Mesenchymal stem cell (in vitro differentiated cells and primary cell): ENCODE measurements at regions not wholly inside any gene's neighbourhood (a gene's known extent, or its start where the extent isn't known, plus 50 kb on each side); places are given as distances from the start of the nearest gene placed in this dataset.
A peak's percentile ranks its signal among the peaks of the same experiment; 100 is the strongest.
"Not testable (repeated sequence)": the region's sequence is repeated elsewhere in the genome, so short reads cannot be mapped to it uniquely, and the experiment has no call there.

ENCODE experiments used
- DNase-seq: peaks from one replicate; pipeline ENCODE4 v3.0.0-alpha.2; 2013
- H2AFZ ChIP-seq: one replicate; pipeline ENCODE4 v1.6.1; 2013; ENCODE audit warnings: low read depth, mild to moderate bottlenecking, control low read depth, inconsistent platforms, low read length, moderate library complexity
- H2AK5ac ChIP-seq: 2 replicates; pipeline ENCODE4 v1.6.1; 2013; ENCODE audit warnings: low read length, moderate library complexity, mild to moderate bottlenecking, inconsistent platforms; ENCODE audit not compliant: severe bottlenecking
- H2BK120ac ChIP-seq: one replicate; pipeline ENCODE4 v1.6.1; 2013; ENCODE audit warnings: low read depth, mild to moderate bottlenecking, inconsistent platforms, low read length, moderate library complexity
- H2BK12ac ChIP-seq, 2 experiments: one replicate each; pipeline ENCODE4 v1.6.1; 2013; ENCODE audit warnings: inconsistent platforms in 2 of 2, low read length in 2 of 2, mild to moderate bottlenecking in 2 of 2, moderate library complexity in 2 of 2, control low read depth in 1 of 2
- H2BK15ac ChIP-seq: one replicate; pipeline ENCODE4 v1.6.1; 2013; ENCODE audit warnings: mild to moderate bottlenecking, low read depth, inconsistent platforms; ENCODE audit not compliant: poor library complexity, severe bottlenecking
- H2BK5ac ChIP-seq: 2 replicates; pipeline ENCODE4 v1.6.1; 2013; ENCODE audit warnings: low read depth, mild to moderate bottlenecking, low read length, control low read depth, inconsistent platforms; ENCODE audit not compliant: poor library complexity, severe bottlenecking
- H3K14ac ChIP-seq, 2 experiments: one replicate each; pipeline ENCODE4 v1.6.1; 2013; ENCODE audit warnings: inconsistent platforms in 2 of 2, low read length in 2 of 2, control low read depth in 1 of 2, mild to moderate bottlenecking in 1 of 2, moderate library complexity in 1 of 2
- H3K18ac ChIP-seq, 2 experiments: one replicate each; pipeline ENCODE4 v1.6.1; 2013; ENCODE audit warnings: inconsistent platforms in 2 of 2, low read length in 2 of 2, control low read depth in 1 of 2, low read depth in 1 of 2, mild to moderate bottlenecking in 1 of 2
- H3K23ac ChIP-seq, 2 experiments: one replicate each; pipeline ENCODE4 v1.6.1; 2013; ENCODE audit warnings: inconsistent platforms in 2 of 2, low read length in 2 of 2, mild to moderate bottlenecking in 2 of 2, moderate library complexity in 2 of 2, control low read depth in 1 of 2
- H3K27ac ChIP-seq: 2 replicates; pipeline ENCODE4 v1.5.1; 2013; ENCODE audit warnings: mild to moderate bottlenecking, moderate library complexity, low read length, control low read depth, inconsistent platforms; ENCODE audit not compliant: poor library complexity, severe bottlenecking
- H3K27me3 ChIP-seq, 2 experiments: 2 replicates each; pipeline versions ENCODE4 v1.6.1 to v1.7.0; 2013; ENCODE audit warnings: low read length in 2 of 2, mild to moderate bottlenecking in 2 of 2, moderate library complexity in 2 of 2, control low read depth in 1 of 2, inconsistent platforms in 1 of 2; ENCODE audit not compliant: control insufficient read depth in 1 of 2, insufficient read depth in 1 of 2
- H3K36me3 ChIP-seq, 2 experiments: 2 replicates each; pipeline versions ENCODE4 v1.6.1 to v1.7.0; 2013; ENCODE audit warnings: low read length in 2 of 2, control low read depth in 1 of 2, inconsistent platforms in 1 of 2, low read depth in 1 of 2, mild to moderate bottlenecking in 1 of 2; ENCODE audit not compliant: insufficient read depth in 2 of 2, control insufficient read depth in 1 of 2
- H3K4ac ChIP-seq, 2 experiments: one replicate each; pipeline ENCODE4 v1.6.1; 2013; ENCODE audit warnings: inconsistent platforms in 2 of 2, low read length in 2 of 2, mild to moderate bottlenecking in 2 of 2, moderate library complexity in 2 of 2, control low read depth in 1 of 2, low read depth in 1 of 2
- H3K4me1 ChIP-seq: 2 replicates; pipeline ENCODE4 v1.6.1; 2013; ENCODE audit warnings: low read depth, low read length, control low read depth; ENCODE audit not compliant: control insufficient read depth, insufficient read depth
- H3K4me2 ChIP-seq: 2 replicates; pipeline ENCODE4 v1.6.1; 2013; ENCODE audit warnings: low read length, mild to moderate bottlenecking, inconsistent platforms; ENCODE audit not compliant: poor library complexity, severe bottlenecking
- H3K4me3 ChIP-seq, 2 experiments: 2 replicates each; pipeline versions ENCODE4 v1.5.1 to v1.7.0; 2013; ENCODE audit warnings: low read length in 2 of 2, mild to moderate bottlenecking in 2 of 2, control low read depth in 1 of 2, low read depth in 1 of 2; ENCODE audit not compliant: insufficient read depth in 1 of 2
- H3K79me1 ChIP-seq: replicated peaks from 2 replicates; pipeline ENCODE4 v1.6.1; 2013; ENCODE audit warnings: mild to moderate bottlenecking, control low read depth, low read length, inconsistent platforms; ENCODE audit not compliant: poor library complexity, severe bottlenecking
- H3K9ac ChIP-seq: 2 replicates; pipeline ENCODE4 v1.7.0; 2013; ENCODE audit warnings: mild to moderate bottlenecking, low read length, moderate library complexity
- H3K9me3 ChIP-seq: 2 replicates; pipeline ENCODE4 v1.7.0; 2013; ENCODE audit warnings: mild to moderate bottlenecking, low read length; ENCODE audit not compliant: control insufficient read depth
- H4K8ac ChIP-seq: one replicate; pipeline ENCODE4 v1.6.1; 2013; ENCODE audit warnings: inconsistent platforms, mild to moderate bottlenecking, low read length, moderate library complexity
- H4K91ac ChIP-seq: one replicate; pipeline ENCODE4 v1.6.1; 2013; ENCODE audit warnings: mild to moderate bottlenecking, low read length, inconsistent platforms
- WGBS: methylation state at CpG from one replicate; pipeline ENCODE4 v1.1.7; 2013; ENCODE audit warnings: mixed read lengths; 5-methylcytosine and 5-hydroxymethylcytosine counted together

DNA sequence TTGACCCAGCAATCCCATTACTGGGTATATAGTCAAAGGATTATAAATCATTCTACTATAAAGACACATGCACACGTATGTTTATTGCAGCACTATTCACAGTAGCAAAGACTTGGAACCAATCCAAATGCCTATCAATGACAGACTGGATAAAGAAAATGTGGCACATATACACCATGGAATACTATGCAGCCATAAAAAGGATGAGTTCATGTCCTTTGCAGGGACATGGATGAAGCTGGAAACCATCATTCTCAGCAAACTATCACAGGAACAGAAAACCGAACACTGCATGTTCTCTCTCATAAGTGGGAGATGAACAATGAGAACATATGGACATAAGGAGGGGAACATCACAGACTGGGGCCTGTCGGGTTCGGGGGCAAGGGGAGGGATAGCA is 140.3 kb upstream of the OSMR start:
- H3K4me1 ChIP-seq, H3K27me3 ChIP-seq, H4K91ac ChIP-seq, DNase-seq, H2BK12ac ChIP-seq, H3K23ac ChIP-seq, H3K79me1 ChIP-seq, H3K4me3 ChIP-seq, H3K9ac ChIP-seq, H4K8ac ChIP-seq, H3K18ac ChIP-seq, H2AK5ac ChIP-seq, H3K4me2 ChIP-seq, H2AFZ ChIP-seq, H3K36me3 ChIP-seq, H2BK5ac ChIP-seq, H2BK15ac ChIP-seq, H3K27ac ChIP-seq, H3K9me3 ChIP-seq, H2BK120ac ChIP-seq, H3K14ac ChIP-seq, H3K4ac ChIP-seq: not testable (repeated sequence)
- WGBS = 100% methylated on average over 4 of the region's 4 CpGs

GRCh38 chr5:38706376-38706775 is 139.4 kb upstream of the OSMR start:
- no peak overlapping the region for H2BK12ac ChIP-seq
- H2AK5ac ChIP-seq = no peak overlapping the region
- no peak overlapping the region for H4K91ac ChIP-seq
- H3K14ac ChIP-seq = peak overlapping the region in 1 of 2 experiments; percentile 35
- no peak overlapping the region for H3K18ac ChIP-seq
- no peak overlapping the region for H2BK15ac ChIP-seq
- H2BK120ac ChIP-seq = no peak overlapping the region
- no peak overlapping the region for H3K4ac ChIP-seq
- no peak overlapping the region for H3K4me3 ChIP-seq
- no peaks in the 10 kb centered on the region for H3K9me3 ChIP-seq
- WGBS = 88% methylated on average over 2 of the region's 3 CpGs
- no peak overlapping the region for H3K27ac ChIP-seq
- DNase-seq = no peak
- H3K4me1 ChIP-seq = no peaks in the 10 kb centered on the region
- H2BK5ac ChIP-seq = no peak overlapping the region
- no peak overlapping the region for H3K4me2 ChIP-seq
- H3K27me3 ChIP-seq = peaks cover 0 to 13% of the 10 kb centered on the region in 2 experiments
- no peak overlapping the region for H3K9ac ChIP-seq
- no peak overlapping the region for H3K23ac ChIP-seq
- H3K36me3 ChIP-seq = no peaks in the 10 kb centered on the region
- no peak overlapping the region for H2AFZ ChIP-seq
- no peaks in the 10 kb centered on the region for H3K79me1 ChIP-seq
- no peak overlapping the region for H4K8ac ChIP-seq

GRCh38 chr5:38707352-38708210 is 138.2 kb upstream of the OSMR start:
- peaks cover 0 to 13% of the 10 kb centered on the region in 2 experiments for H3K27me3 ChIP-seq
- no peaks in the 10 kb centered on the region for H3K4me1 ChIP-seq
- no peak overlapping the region for H2BK12ac ChIP-seq
- H3K18ac ChIP-seq = peak overlapping the region in 1 of 2 experiments; percentile 8
- H3K4me2 ChIP-seq = no peak overlapping the region
- H2BK15ac ChIP-seq = no peak overlapping the region
- H4K91ac ChIP-seq = no peak overlapping the region
- H2AFZ ChIP-seq = no peak overlapping the region
- H3K4ac ChIP-seq = peak overlapping the region in 1 of 2 experiments; percentile 67
- no peak overlapping the region for H3K14ac ChIP-seq
- WGBS = 74% methylated on average over 10 of the region's 10 CpGs
- H3K79me1 ChIP-seq = no peaks in the 10 kb centered on the region
- H3K27ac ChIP-seq = no peak overlapping the region
- no peak overlapping the region for H2BK120ac ChIP-seq
- no peak overlapping the region for H3K9ac ChIP-seq
- no peaks in the 10 kb centered on the region for H3K36me3 ChIP-seq
- no peak overlapping the region for H3K23ac ChIP-seq
- H2BK5ac ChIP-seq = no peak overlapping the region
- no peak overlapping the region for H4K8ac ChIP-seq
- no peak for DNase-seq
- H3K9me3 ChIP-seq = no peaks in the 10 kb centered on the region
- H3K4me3 ChIP-seq = no peak overlapping the region
- H2AK5ac ChIP-seq = no peak overlapping the region

DNA sequence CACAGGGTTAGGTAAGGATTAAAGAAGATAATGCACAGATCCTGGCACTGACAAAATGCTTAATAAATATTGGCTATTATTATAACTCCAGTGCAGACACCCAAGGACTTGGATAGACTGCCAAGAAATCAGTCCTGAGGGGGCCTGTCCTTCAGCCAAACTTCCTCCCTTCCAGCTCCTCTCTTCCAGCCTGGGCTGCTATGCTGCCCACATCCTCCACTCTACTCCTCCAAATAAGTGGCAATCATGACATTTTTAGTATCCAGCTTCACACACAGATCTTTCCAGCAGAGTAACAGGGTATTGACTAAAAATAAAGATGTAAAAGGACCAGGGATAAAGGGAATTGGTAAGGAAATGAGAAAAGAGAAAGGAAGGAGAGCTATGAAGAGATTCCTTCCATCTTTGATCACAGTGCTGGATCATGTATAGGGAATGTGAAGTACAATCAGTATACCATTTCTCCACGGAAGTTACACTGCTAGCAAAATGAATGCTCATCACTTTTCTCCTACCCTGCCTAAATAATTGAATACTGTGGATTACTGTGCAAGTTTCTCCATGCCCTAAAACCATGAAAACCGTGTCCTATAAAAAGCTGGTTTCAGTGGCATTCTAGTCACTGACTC is 136.0 kb upstream of the OSMR start:
- H3K9ac ChIP-seq = no peak overlapping the region
- H3K4me2 ChIP-seq = no peak overlapping the region
- no peaks in the 10 kb centered on the region for H3K36me3 ChIP-seq
- no peak overlapping the region for H4K8ac ChIP-seq
- H2AFZ ChIP-seq = no peak overlapping the region
- H2BK5ac ChIP-seq = no peak overlapping the region
- H3K23ac ChIP-seq = no peak overlapping the region
- no peak overlapping the region for H4K91ac ChIP-seq
- no peaks in the 10 kb centered on the region for H3K4me1 ChIP-seq
- H3K9me3 ChIP-seq = no peaks in the 10 kb centered on the region
- WGBS = 86% methylated on average over 2 of the region's 2 CpGs
- no peaks in the 10 kb centered on the region for H3K79me1 ChIP-seq
- H2BK15ac ChIP-seq = no peak overlapping the region
- no peak overlapping the region for H3K18ac ChIP-seq
- H3K4ac ChIP-seq = no peak overlapping the region
- no peak overlapping the region for H3K4me3 ChIP-seq
- no peak overlapping the region for H2BK12ac ChIP-seq
- no peak overlapping the region for H2BK120ac ChIP-seq
- H3K27ac ChIP-seq = no peak overlapping the region
- DNase-seq = no peak
- H3K27me3 ChIP-seq = peaks cover 0 to 20% of the 10 kb centered on the region in 2 experiments
- no peak overlapping the region for H2AK5ac ChIP-seq
- no peak overlapping the region for H3K14ac ChIP-seq
